HepG2 (cell line): ENCODE measurements at regions not wholly inside any gene's neighbourhood (a gene's known extent, or its start where the extent isn't known, plus 50 kb on each side); places are given as distances from the start of the nearest gene placed in this dataset.

Source experiments
- ATAC-seq: fragments of 200-7000 bp; cut with Tn5 transposase; 3 replicates; pipeline ENCODE4 v1.9.1; 2020; ENCODE audit warnings: mild to moderate bottlenecking, moderate library complexity
- BruUV-seq: library from RNA; stranded (reverse); fragments of 400-500 nt; replicated peaks from 2 replicates; lab custom pipeline; 2021; lab: Mats Ljungman, UMichigan
- CTCF ChIA-PET: fragments of 300-600 bp; formaldehyde crosslinking; extraction: SDS; loops from one replicate; lab custom pipeline; 2021; ENCODE audit warnings: low total read pairs, inconsistent platforms, low intra/inter-chr PET ratio; lab: Yijun Ruan, JAX
- POLR2A ChIA-PET: fragments of 350-600 bp; sonication (Branson Sonifier 250); formaldehyde crosslinking; loops from one replicate; lab custom pipeline; 2020; ENCODE audit warnings: antibody characterized with exemption, inconsistent platforms; lab: Yijun Ruan, JAX
- DNase-seq: peaks from one replicate; pipeline ENCODE4 v3.0.0-alpha.2; 2015; ENCODE audit warnings: low spot score
- FAIRE-seq: peaks from 3 replicates; lab custom pipeline; 2011; peaks lifted over from hg19 to GRCh38; lab: Jason Lieb, UNC
- H2AFZ ChIP-seq: one replicate; pipeline ENCODE4 v1.6.1; 2011; ENCODE audit warnings: low read length, inconsistent platforms
- H3K27ac ChIP-seq: fragments of 300-600 bp; 3 replicates; pipeline ENCODE4 v1.8.0; 2011; ENCODE audit warnings: mixed run types, mild to moderate bottlenecking, mixed read lengths, low read length, inconsistent platforms; ENCODE audit not compliant: insufficient read depth; ENCODE audit errors: extremely low read length
- H3K27me3 ChIP-seq, 2 experiments: fragments of 200-600 bp in 1 of 2; 2 replicates in 1 of 2; 3 replicates in 1 of 2; pipeline versions ENCODE4 v1.6.0 to v1.8.0; 2011; ENCODE audit warnings: low read length in 2 of 2, mild to moderate bottlenecking in 2 of 2, moderate library complexity in 2 of 2, inconsistent platforms in 1 of 2; ENCODE audit not compliant: insufficient read depth in 2 of 2, control insufficient read depth in 1 of 2
- H3K36me3 ChIP-seq, 2 experiments: fragments of 200-600 bp in 1 of 2; replicated peaks in 1 of 2; 2 replicates in 1 of 2; 3 replicates in 1 of 2; pipeline versions ENCODE4 v1.5.1 to v1.8.0; 2011; ENCODE audit warnings: low read length in 2 of 2, inconsistent platforms in 1 of 2; ENCODE audit not compliant: insufficient read depth in 2 of 2, control insufficient read depth in 1 of 2
- H3K4me1 ChIP-seq: 2 replicates; pipeline ENCODE4 v1.5.1; 2012; ENCODE audit warnings: low read length, inconsistent platforms; ENCODE audit not compliant: insufficient read depth
- H3K4me2 ChIP-seq: 2 replicates; pipeline ENCODE4 v1.6.0; 2011; ENCODE audit warnings: low read depth, low read length, inconsistent platforms
- H3K4me3 ChIP-seq, 3 experiments: fragments of 200-600 bp in 1 of 3; sonication (generic), shearing (Covaris generic) in 1 of 3; replicated peaks in 1 of 3; 2 replicates each; pipeline ENCODE4 v1.5.1; 2011 to 2016; ENCODE audit warnings: low read length in 3 of 3, inconsistent platforms in 2 of 3, low read depth in 2 of 3, mild to moderate bottlenecking in 2 of 3, control low read depth in 1 of 3, mixed read lengths in 1 of 3; ENCODE audit not compliant: insufficient read depth in 1 of 3
- H3K79me2 ChIP-seq: one replicate; pipeline ENCODE4 v1.6.1; 2011; ENCODE audit warnings: low read length, inconsistent platforms; ENCODE audit not compliant: insufficient read depth
- H3K9ac ChIP-seq: 2 replicates; pipeline ENCODE4 v1.6.0; 2011; ENCODE audit warnings: mild to moderate bottlenecking, low read depth, low read length, inconsistent platforms; ENCODE audit not compliant: insufficient read depth
- H3K9me3 ChIP-seq: 2 replicates; pipeline ENCODE4 v1.5.1; 2012; ENCODE audit warnings: mild to moderate bottlenecking, low read length
- H4K20me1 ChIP-seq: 2 replicates; pipeline ENCODE4 v1.6.0; 2011; ENCODE audit warnings: inconsistent platforms, mild to moderate bottlenecking, low read length, moderate library complexity; ENCODE audit not compliant: insufficient read depth
- GLI4 ChIP-seq: sonication (generic); formaldehyde crosslinking; IDR thresholded peaks from 2 replicates; pipeline ENCODE4 v1.5.1; 2020; ENCODE audit warnings: missing genetic modification reagents, mild to moderate bottlenecking, moderate library complexity, borderline replicate concordance
- MAFK ChIP-seq, 2 experiments: IDR thresholded peaks in 1 of 2; conservative IDR thresholded peaks in 1 of 2; 2 replicates each; pipeline ENCODE4 v1.6.1; 2011; ENCODE audit warnings: improper control_type of control experiment in 2 of 2, low read length in 2 of 2
- NFE2L2 ChIP-seq: fragments of 150-350 bp; IDR thresholded peaks from 2 replicates; pipeline ENCODE4 v1.6.1; 2014; ENCODE audit warnings: low read length
- ZNF136 ChIP-seq: sonication (generic); formaldehyde crosslinking; IDR thresholded peaks from 2 replicates; pipeline ENCODE4 v1.8.1; 2022; ENCODE audit warnings: low read depth, mild to moderate bottlenecking, moderate library complexity, missing genetic modification reagents
- WGBS: methylation state at CpG from one replicate; pipeline ENCODE4 v1.1.6; 2017; ENCODE audit warnings: low lambda C conversion rate; 5-methylcytosine and 5-hydroxymethylcytosine counted together
- in situ Hi-C: cut with HindIII; loops from 2 replicates; pipeline ENCODE4 v1.10.0; 2017; ENCODE audit warnings: low pct_unique_long_range_greater_than_20kb; ENCODE audit not compliant: extremely low pct_ligation_motif_present
- intact Hi-C: fragments of 100-400 bp; cut with micrococcal nuclease; formaldehyde crosslinking; loops from one replicate; pipeline ENCODE4 v1.10.0; 2022; ENCODE audit not compliant: unreplicated experiment
- TF ChIP-seq, protein P1 (sequence below): IDR thresholded peaks from 2 replicates; pipeline ENCODE4 v1.6.1; 2018; ENCODE audit warnings: missing genetic modification reagents
- TF ChIP-seq, protein P2 (sequence below): sonication (generic); formaldehyde crosslinking; IDR thresholded peaks from 2 replicates; pipeline ENCODE4 v1.5.0; 2020; ENCODE audit warnings: mild to moderate bottlenecking, missing genetic modification reagents
- TF ChIP-seq, protein P3 (sequence below), 2 experiments: fragments of 450-650 bp in 1 of 2; sonication (generic) in 1 of 2; formaldehyde crosslinking; IDR thresholded peaks; 2 replicates each; pipeline versions ENCODE4 v1.5.0 to v1.8.0; 2020 to 2022; ENCODE audit warnings: mild to moderate bottlenecking in 1 of 2, missing genetic modification reagents in 1 of 2
- TF ChIP-seq, protein P4 (sequence below): sonication (generic); formaldehyde crosslinking; IDR thresholded peaks from 2 replicates; pipeline ENCODE4 v1.8.1; 2023; ENCODE audit warnings: missing genetic modification reagents, mild to moderate bottlenecking, borderline replicate concordance

DNA sequence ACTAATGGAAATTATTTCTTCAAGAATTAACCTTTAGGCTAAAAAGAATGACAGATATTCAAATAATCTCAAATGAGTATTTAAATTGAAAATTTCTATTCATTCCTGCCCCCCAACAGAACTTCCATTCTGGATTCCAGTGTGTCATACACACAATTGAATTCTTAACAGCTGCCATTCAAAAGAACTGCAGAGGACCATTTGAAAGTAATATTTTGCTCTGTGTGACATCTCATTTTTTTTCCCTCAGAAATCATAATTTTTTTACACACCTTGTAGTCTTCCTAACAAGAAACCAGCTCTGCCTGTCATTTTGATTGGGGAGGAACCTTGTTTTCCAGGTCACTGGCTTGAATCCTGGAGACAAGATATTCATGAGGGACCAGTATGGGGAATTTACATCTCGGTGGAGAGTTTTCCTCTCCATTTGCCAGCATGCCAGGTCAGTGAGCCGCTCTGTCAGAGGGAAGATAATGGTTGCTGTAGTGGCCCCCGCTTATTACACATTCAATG is 358.7 kb upstream of the ITGA1 start:
- in situ Hi-C loops, result no loop called here
- H3K79me2 ChIP-seq, result no peaks in the 10 kb centered on the region
- POLR2A ChIA-PET, result no interaction called here

More for the DNA sequence above, 358.7 kb upstream of the ITGA1 start:
- no peak overlapping the region for H3K4me3 ChIP-seq
- DNase-seq (no peak), FAIRE-seq (no peak), ATAC-seq (no peak)
- intact Hi-C loops, result no loop called here
- no peaks in the 10 kb centered on the region for H4K20me1 ChIP-seq
- no peak overlapping the region for H3K4me2 ChIP-seq
- no peaks in the 10 kb centered on the region for H3K36me3 ChIP-seq
- H3K27me3 ChIP-seq, result no peaks in the 10 kb centered on the region
- TF ChIP-seq MAFK (conservative IDR thresholded peaks at IDR 0.05 in 1 of 2, IDR thresholded peaks at IDR 0.05 in 1 of 2; ENCODE audit: low read length in 2 of 2) (no peak), ZNF136 (CRISPR knock-in tag) (no peak), GLI4 (no peak), NFE2L2 (no peak)
- TF ChIP-seq, protein P1, sequence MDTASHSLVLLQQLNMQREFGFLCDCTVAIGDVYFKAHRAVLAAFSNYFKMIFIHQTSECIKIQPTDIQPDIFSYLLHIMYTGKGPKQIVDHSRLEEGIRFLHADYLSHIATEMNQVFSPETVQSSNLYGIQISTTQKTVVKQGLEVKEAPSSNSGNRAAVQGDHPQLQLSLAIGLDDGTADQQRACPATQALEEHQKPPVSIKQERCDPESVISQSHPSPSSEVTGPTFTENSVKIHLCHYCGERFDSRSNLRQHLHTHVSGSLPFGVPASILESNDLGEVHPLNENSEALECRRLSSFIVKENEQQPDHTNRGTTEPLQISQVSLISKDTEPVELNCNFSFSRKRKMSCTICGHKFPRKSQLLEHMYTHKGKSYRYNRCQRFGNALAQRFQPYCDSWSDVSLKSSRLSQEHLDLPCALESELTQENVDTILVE (CRISPR knock-in tag), result no peak
- TF ChIP-seq, protein P2, sequence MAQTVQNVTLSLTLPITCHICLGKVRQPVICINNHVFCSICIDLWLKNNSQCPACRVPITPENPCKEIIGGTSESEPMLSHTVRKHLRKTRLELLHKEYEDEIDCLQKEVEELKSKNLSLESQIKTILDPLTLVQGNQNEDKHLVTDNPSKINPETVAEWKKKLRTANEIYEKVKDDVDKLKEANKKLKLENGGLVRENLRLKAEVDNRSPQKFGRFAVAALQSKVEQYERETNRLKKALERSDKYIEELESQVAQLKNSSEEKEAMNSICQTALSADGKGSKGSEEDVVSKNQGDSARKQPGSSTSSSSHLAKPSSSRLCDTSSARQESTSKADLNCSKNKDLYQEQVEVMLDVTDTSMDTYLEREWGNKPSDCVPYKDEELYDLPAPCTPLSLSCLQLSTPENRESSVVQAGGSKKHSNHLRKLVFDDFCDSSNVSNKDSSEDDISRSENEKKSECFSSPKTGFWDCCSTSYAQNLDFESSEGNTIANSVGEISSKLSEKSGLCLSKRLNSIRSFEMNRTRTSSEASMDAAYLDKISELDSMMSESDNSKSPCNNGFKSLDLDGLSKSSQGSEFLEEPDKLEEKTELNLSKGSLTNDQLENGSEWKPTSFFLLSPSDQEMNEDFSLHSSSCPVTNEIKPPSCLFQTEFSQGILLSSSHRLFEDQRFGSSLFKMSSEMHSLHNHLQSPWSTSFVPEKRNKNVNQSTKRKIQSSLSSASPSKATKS (CRISPR knock-in tag), result no peak
- TF ChIP-seq, protein P3, sequence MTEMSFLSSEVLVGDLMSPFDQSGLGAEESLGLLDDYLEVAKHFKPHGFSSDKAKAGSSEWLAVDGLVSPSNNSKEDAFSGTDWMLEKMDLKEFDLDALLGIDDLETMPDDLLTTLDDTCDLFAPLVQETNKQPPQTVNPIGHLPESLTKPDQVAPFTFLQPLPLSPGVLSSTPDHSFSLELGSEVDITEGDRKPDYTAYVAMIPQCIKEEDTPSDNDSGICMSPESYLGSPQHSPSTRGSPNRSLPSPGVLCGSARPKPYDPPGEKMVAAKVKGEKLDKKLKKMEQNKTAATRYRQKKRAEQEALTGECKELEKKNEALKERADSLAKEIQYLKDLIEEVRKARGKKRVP (CRISPR knock-in tag; IDR thresholded peaks at IDR 0.05), result no peak
- TF ChIP-seq, protein P4, sequence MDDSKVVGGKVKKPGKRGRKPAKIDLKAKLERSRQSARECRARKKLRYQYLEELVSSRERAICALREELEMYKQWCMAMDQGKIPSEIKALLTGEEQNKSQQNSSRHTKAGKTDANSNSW, result no peak
- CTCF ChIA-PET, result no interaction called here
- peaks cover 5% of the 10 kb centered on the region for H3K9me3 ChIP-seq
- H2AFZ ChIP-seq, result no peak overlapping the region
- no peak overlapping the region for H3K27ac ChIP-seq
- H3K9ac ChIP-seq, result no peak overlapping the region
- BruUV-seq, result no TSS peak
- H3K4me1 ChIP-seq, result no peaks in the 10 kb centered on the region
- WGBS, result 0% methylated on average over 3 of the region's 3 CpGs
